Calu3 (cell line): ENCODE measurements at regions not wholly inside any gene's neighbourhood (a gene's known extent, or its start where the extent isn't known, plus 50 kb on each side); places are given as distances from the start of the nearest gene placed in this dataset.

Experiments used
- BruUV-seq: library from RNA; stranded (reverse); fragments of 400-500 nt; replicated peaks from 2 replicates; lab custom pipeline; 2021; lab: Mats Ljungman, UMichigan
- CTCF ChIA-PET: fragments of 300-600 bp; sonication (Branson Sonifier 250); formaldehyde crosslinking; loops from one replicate; lab custom pipeline; 2022; ENCODE audit warnings: antibody characterized with exemption; lab: Charles Lee
- DNase-seq: peaks from one replicate; pipeline ENCODE4 v3.0.0; 2022
- H3K27ac Mint-ChIP-seq: one replicate; pipeline ENCODE4 v1.8.0; 2022; ENCODE audit warnings: mixed read lengths; ENCODE audit not compliant: unreplicated experiment
- H3K27me3 Mint-ChIP-seq: one replicate; pipeline ENCODE4 v1.8.0; 2022; ENCODE audit warnings: mixed read lengths; ENCODE audit not compliant: unreplicated experiment
- H3K36me3 Mint-ChIP-seq: one replicate; pipeline ENCODE4 v1.8.0; 2022; ENCODE audit warnings: mild to moderate bottlenecking, moderate library complexity, mixed read lengths; ENCODE audit not compliant: insufficient read depth, unreplicated experiment
- H3K4me1 Mint-ChIP-seq: one replicate; pipeline ENCODE4 v1.8.0; 2022; ENCODE audit warnings: mild to moderate bottlenecking, low read depth, mixed read lengths; ENCODE audit not compliant: unreplicated experiment
- H3K4me3 Mint-ChIP-seq: one replicate; pipeline ENCODE4 v1.8.0; 2022; ENCODE audit warnings: mild to moderate bottlenecking, low read depth, moderate library complexity, mixed read lengths; ENCODE audit not compliant: unreplicated experiment
- H3K9me3 Mint-ChIP-seq: one replicate; pipeline ENCODE4 v1.8.0; 2022; ENCODE audit warnings: low read depth, mixed read lengths; ENCODE audit not compliant: unreplicated experiment
- CTCF ChIP-seq: fragments of 200-600 bp; IDR thresholded peaks from one replicate; pipeline ENCODE4 v1.8.0; 2022; ENCODE audit warnings: antibody characterized with exemption; ENCODE audit not compliant: unreplicated experiment
- intact Hi-C: fragments of 100-400 bp; cut with micrococcal nuclease; formaldehyde crosslinking; loops from one replicate; pipeline ENCODE4 v1.10.0; 2022; ENCODE audit not compliant: unreplicated experiment

DNA sequence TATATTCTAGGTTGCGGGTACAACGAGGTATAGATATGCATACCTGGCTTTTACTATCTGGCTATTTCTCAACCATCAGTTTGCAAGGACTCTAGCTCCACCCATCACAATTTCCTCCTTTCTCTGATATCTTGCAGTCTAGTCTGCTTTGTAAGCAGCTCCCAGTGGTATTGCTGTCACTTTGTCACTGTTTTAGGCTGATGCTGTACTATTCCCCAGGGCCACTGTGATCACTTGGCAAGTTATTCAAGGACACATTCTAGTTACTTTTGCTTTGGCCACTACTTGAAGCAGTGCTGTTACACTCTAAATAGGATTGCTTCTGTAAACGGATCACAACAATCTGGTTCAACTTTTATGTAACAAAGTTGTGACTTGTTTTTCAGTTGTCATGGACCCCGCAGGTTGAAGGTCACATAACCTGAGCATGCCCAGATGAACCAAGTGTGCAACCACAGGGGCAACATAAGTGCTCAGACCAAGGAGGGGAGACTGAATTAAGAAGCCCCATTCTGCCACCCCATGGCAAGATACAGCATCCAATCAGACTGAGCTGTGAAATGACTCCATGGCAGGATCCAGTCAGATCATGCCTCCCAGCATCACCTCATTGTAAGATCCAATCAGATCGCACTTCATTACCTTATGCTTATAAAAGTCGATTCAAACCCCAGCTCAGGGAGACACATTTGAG, 588.4 kb upstream of the CITED2 start:
- Mint-ChIP-seq H3K4me1 (no peaks in the 10 kb centered on the region), H3K4me3 (no peak overlapping the region), H3K9me3 (no peaks in the 10 kb centered on the region), H3K27me3 (no peaks in the 10 kb centered on the region), H3K36me3 (no peaks in the 10 kb centered on the region), H3K27ac (no peak overlapping the region)
- intact Hi-C loops, result no loop called here
- no peak for TF ChIP-seq CTCF
- no TSS peak for BruUV-seq
- CTCF ChIA-PET, result no interaction called here
- DNase-seq, result no peak

DNA sequence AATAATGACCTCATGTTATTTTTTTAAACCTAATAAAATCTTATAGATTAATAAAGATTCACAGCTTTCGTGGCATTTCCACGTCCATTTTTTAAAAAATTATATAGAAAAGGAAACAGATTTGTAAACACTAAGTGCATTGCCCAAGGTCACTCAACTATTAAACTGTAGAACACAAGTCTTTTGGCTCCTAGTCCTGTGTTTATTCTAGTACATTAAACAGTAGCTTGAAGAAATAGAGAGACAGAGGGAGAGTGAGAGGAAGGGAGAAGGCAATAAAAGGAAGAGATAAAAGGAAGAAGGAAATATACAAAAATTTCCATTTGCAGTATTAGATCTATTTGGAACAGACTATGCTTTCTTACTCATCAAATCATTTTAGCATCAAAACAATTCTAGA, 586.7 kb upstream of the CITED2 start:
- no TSS peak for BruUV-seq

GRCh38 chr6:139960671-139961070, 586.2 kb upstream of the CITED2 start:
- no peak overlapping the region for H3K4me3 Mint-ChIP-seq
- no peaks in the 10 kb centered on the region for H3K9me3 Mint-ChIP-seq
- TF ChIP-seq CTCF, result no peak
- intact Hi-C loops, result no loop called here
- no peak for DNase-seq
- H3K27me3 Mint-ChIP-seq, result no peaks in the 10 kb centered on the region
- no peaks in the 10 kb centered on the region for H3K36me3 Mint-ChIP-seq
- CTCF ChIA-PET, result interaction anchor here (0.7 kb wide), 1 partner anchor 21 kb away, joined by 3 read pairs; no protein-coding TSS in a partner anchor
- H3K4me1 Mint-ChIP-seq, result peaks cover 4% of the 10 kb centered on the region
- H3K27ac Mint-ChIP-seq, result no peak overlapping the region
- no TSS peak for BruUV-seq

More for the DNA sequence above, 586.7 kb upstream of the CITED2 start:
- no peak for DNase-seq
- Mint-ChIP-seq H3K36me3 (no peaks in the 10 kb centered on the region), H3K9me3 (no peaks in the 10 kb centered on the region), H3K4me3 (no peak overlapping the region), H3K27ac (no peak overlapping the region), H3K27me3 (no peaks in the 10 kb centered on the region), H3K4me1 (no peaks in the 10 kb centered on the region)
- CTCF ChIA-PET, result no interaction called here
- intact Hi-C loops, result no loop called here
- no peak for TF ChIP-seq CTCF

DNA sequence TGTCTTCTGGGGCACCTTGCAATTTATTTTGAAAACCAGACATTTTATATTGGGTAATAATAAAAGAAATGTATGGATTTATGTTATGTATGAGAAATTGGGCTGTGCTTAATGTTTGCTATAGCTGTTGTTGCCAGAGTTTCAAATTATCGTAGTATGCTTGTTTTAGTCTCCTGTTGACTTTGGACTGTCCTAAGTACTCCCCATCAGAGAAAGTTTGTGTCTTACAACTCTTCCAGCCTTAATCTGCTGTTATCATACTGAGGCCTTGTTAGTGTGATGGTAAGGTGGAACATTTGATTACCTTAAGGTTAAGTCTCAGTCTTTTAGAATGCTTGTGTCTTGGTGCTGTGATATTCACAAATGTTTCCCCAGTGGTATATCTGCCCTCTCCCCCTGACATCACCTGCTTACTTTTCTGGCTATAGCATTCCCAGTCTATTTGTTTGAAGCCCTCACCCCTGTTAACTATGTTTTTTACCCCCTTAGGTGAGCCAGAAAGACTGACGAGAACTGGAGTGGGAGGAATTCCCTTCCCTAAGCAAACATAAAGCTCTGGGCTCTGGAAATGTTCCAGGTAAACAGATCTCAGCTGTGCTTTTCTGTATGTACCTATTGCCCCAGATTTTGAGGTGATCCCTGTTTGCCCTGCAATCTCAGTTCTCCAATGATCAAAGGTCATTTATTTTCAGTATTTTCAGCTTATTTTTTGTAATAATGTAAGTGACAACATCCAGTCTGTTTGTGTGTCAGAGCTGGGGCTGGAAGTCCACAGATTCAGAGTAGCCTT, 581.1 kb upstream of the CITED2 start:
- Mint-ChIP-seq H3K27me3 (no peaks in the 10 kb centered on the region), H3K9me3 (no peaks in the 10 kb centered on the region), H3K36me3 (no peaks in the 10 kb centered on the region), H3K4me1 (peaks cover 6% of the 10 kb centered on the region), H3K4me3 (no peak overlapping the region), H3K27ac (no peak overlapping the region)
- no TSS peak for BruUV-seq
- CTCF ChIA-PET, result no interaction called here
- intact Hi-C loops, result no loop called here
- DNase-seq, result no peak
- TF ChIP-seq CTCF, result no peak
